Smooth muscle cell (in vitro differentiated cells): ENCODE measurements at regions not wholly inside any gene's neighbourhood (a gene's known extent, or its start where the extent isn't known, plus 50 kb on each side); places are given as distances from the start of the nearest gene placed in this dataset.

Experiments
- DNase-seq: peaks from one replicate; lab custom pipeline; 2025; ENCODE audit not compliant: unreplicated experiment; lab: John Stamatoyannopoulos, UW
- H2AFZ ChIP-seq: fragments of 200-600 bp; sonication (generic); 2 replicates; pipeline ENCODE4 v1.6.0; 2016; ENCODE audit warnings: antibody characterized with exemption, low read depth, mild to moderate bottlenecking
- H3F3A ChIP-seq: fragments of 200-600 bp; sonication (generic); 2 replicates; pipeline ENCODE4 v1.6.0; 2017; ENCODE audit warnings: antibody characterized with exemption, low read depth
- H3K27ac ChIP-seq: fragments of 200-600 bp; sonication (generic); 2 replicates; pipeline ENCODE4 v1.5.1; 2016; ENCODE audit warnings: low read depth, mild to moderate bottlenecking
- H3K27me3 ChIP-seq: fragments of 200-600 bp; sonication (generic); 2 replicates; pipeline ENCODE4 v1.6.1; 2016; ENCODE audit warnings: low read depth, mild to moderate bottlenecking
- H3K36me3 ChIP-seq: fragments of 200-600 bp; sonication (generic); 2 replicates; pipeline ENCODE4 v1.5.1; 2016; ENCODE audit warnings: low read depth
- H3K4me1 ChIP-seq: fragments of 200-600 bp; sonication (generic); 2 replicates; pipeline ENCODE4 v1.5.1; 2016; ENCODE audit warnings: low read depth
- H3K4me2 ChIP-seq: fragments of 200-600 bp; sonication (generic); 2 replicates; pipeline ENCODE4 v1.6.0; 2016; ENCODE audit warnings: mild to moderate bottlenecking
- H3K4me3 ChIP-seq: fragments of 200-600 bp; sonication (generic); 2 replicates; pipeline ENCODE4 v1.5.1; 2016; ENCODE audit warnings: mild to moderate bottlenecking
- H3K79me2 ChIP-seq: fragments of 200-600 bp; sonication (generic); 2 replicates; pipeline ENCODE4 v1.6.0; 2016; ENCODE audit warnings: low read depth, mild to moderate bottlenecking
- H3K9ac ChIP-seq: fragments of 200-600 bp; sonication (generic); 2 replicates; pipeline ENCODE4 v1.6.0; 2016; ENCODE audit warnings: low read depth
- H3K9me3 ChIP-seq: fragments of 200-600 bp; sonication (generic); replicated peaks from 2 replicates; pipeline ENCODE4 v1.5.1; 2016; ENCODE audit warnings: low read depth
- H4K20me1 ChIP-seq: fragments of 200-600 bp; sonication (generic); 2 replicates; pipeline ENCODE4 v1.6.0; 2016; ENCODE audit warnings: low read depth
- CTCF ChIP-seq: fragments of 200-600 bp; sonication (generic); IDR thresholded peaks from 2 replicates; pipeline ENCODE4 v1.5.1; 2017; ENCODE audit warnings: borderline replicate concordance, mild to moderate bottlenecking, antibody characterized with exemption; ENCODE audit not compliant: insufficient read depth, poor library complexity, severe bottlenecking
- WGBS: methylation state at CpG from one replicate; pipeline ENCODE4 v1.1.7; 2016; ENCODE audit warnings: low lambda C conversion rate; 5-methylcytosine and 5-hydroxymethylcytosine counted together

GRCh38 chr14:97705107-97705506 lies 907.9 kb downstream of the VRK1 start:
- DNase-seq, result no peak
- H3K36me3 ChIP-seq, result no peaks in the 10 kb centered on the region
- H4K20me1 ChIP-seq, result no peaks in the 10 kb centered on the region
- no peaks in the 10 kb centered on the region for H3K79me2 ChIP-seq
- H3K4me2 ChIP-seq, result no peak overlapping the region
- H3K9me3 ChIP-seq, result no peaks in the 10 kb centered on the region
- H3K4me3 ChIP-seq, result no peak overlapping the region
- H3K27ac ChIP-seq, result no peak overlapping the region
- H3K4me1 ChIP-seq, result no peaks in the 10 kb centered on the region
- no peaks in the 10 kb centered on the region for H3F3A ChIP-seq
- peak overlapping the region; percentile 27 for H2AFZ ChIP-seq
- no peaks in the 10 kb centered on the region for H3K27me3 ChIP-seq
- no peak for TF ChIP-seq CTCF
- 62% methylated on average over 2 of the region's 2 CpGs for WGBS
- no peak overlapping the region for H3K9ac ChIP-seq

- H3K36me3 ChIP-seq, result no peaks in the 10 kb centered on the region
- no peaks in the 10 kb centered on the region for H3K4me1 ChIP-seq
- H3F3A ChIP-seq, result no peaks in the 10 kb centered on the region
- H2AFZ ChIP-seq, result no peak overlapping the region
- H3K79me2 ChIP-seq, result no peaks in the 10 kb centered on the region
- no peak for TF ChIP-seq CTCF
- H3K4me3 ChIP-seq, result no peak overlapping the region
- WGBS, result 78% methylated on average over 2 of the region's 2 CpGs
- H3K9ac ChIP-seq, result no peak overlapping the region
- H3K27ac ChIP-seq, result no peak overlapping the region
- no peaks in the 10 kb centered on the region for H3K9me3 ChIP-seq
- H4K20me1 ChIP-seq, result no peaks in the 10 kb centered on the region
- DNase-seq, result no peak
- H3K4me2 ChIP-seq, result no peak overlapping the region
- H3K27me3 ChIP-seq, result no peaks in the 10 kb centered on the region
These were observed 908.8 kb downstream of the VRK1 start for GRCh38 chr14:97705976-97706375.

GRCh38 chr14:97706819-97707218 lies 909.6 kb downstream of the VRK1 start:
- no peak overlapping the region for H2AFZ ChIP-seq
- H3F3A ChIP-seq, result no peaks in the 10 kb centered on the region
- H3K27ac ChIP-seq, result no peak overlapping the region
- no peak overlapping the region for H3K4me3 ChIP-seq
- H3K36me3 ChIP-seq, result no peaks in the 10 kb centered on the region
- TF ChIP-seq CTCF, result no peak
- H3K27me3 ChIP-seq, result no peaks in the 10 kb centered on the region
- no peak for DNase-seq
- no peaks in the 10 kb centered on the region for H3K79me2 ChIP-seq
- no peaks in the 10 kb centered on the region for H3K9me3 ChIP-seq
- no peak overlapping the region for H3K4me2 ChIP-seq
- H4K20me1 ChIP-seq, result no peaks in the 10 kb centered on the region
- H3K4me1 ChIP-seq, result no peaks in the 10 kb centered on the region
- no peak overlapping the region for H3K9ac ChIP-seq
- 88% methylated on average over 2 of the region's 2 CpGs for WGBS

- Histone ChIP-seq H3K9ac (no peak overlapping the region), H3K4me1 (no peaks in the 10 kb centered on the region), H3K27me3 (no peaks in the 10 kb centered on the region), H3K9me3 (no peaks in the 10 kb centered on the region), H3F3A (no peaks in the 10 kb centered on the region), H2AFZ (no peak overlapping the region), H3K4me3 (no peak overlapping the region), H3K27ac (no peak overlapping the region), H3K79me2 (no peaks in the 10 kb centered on the region), H3K4me2 (no peak overlapping the region), H3K36me3 (no peaks in the 10 kb centered on the region), H4K20me1 (no peaks in the 10 kb centered on the region)
- TF ChIP-seq CTCF, result no peak
- no peak for DNase-seq
- WGBS, result 92% methylated on average over 6 of the region's 6 CpGs
These were observed 910.4 kb downstream of the VRK1 start for GRCh38 chr14:97707603-97708002.
